Suppressor macrophage (primary cell): ENCODE measurements at regions not wholly inside any gene's neighbourhood (a gene's known extent, or its start where the extent isn't known, plus 50 kb on each side); places are given as distances from the start of the nearest gene placed in this dataset.
"Not testable (repeated sequence)": the region's sequence is repeated elsewhere in the genome, so short reads cannot be mapped to it uniquely, and the experiment has no call there.

Experiments
- DNase-seq, 4 experiments: peaks; one replicate each; pipeline ENCODE4 v3.0.0-alpha.2; 2020 to 2022

DNA sequence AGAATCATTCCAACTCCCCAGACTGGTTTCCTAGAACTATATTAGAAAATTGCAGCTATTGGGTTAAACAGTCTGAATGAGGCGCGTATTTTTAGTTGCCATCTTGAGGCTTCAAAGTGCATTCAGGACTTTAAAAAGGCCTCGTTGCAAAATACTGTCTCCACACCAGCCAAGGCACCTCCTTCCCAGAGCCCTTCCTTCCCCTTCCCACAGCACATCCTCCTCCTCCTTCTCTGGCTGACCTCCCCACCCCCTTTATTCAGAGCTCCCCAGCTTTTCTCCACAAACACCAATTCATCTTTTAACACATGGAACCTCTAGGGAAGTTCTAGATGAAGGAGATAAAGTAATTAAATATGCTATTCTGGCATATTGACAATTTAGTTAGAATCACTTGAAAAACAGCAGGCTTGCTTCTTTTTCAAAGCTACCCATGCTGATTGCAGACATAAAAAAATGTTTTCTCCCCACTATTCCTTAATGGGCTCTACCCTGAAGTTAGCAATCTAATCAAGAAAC, 90.3 kb downstream of the RTP5 start:
- DNase-seq = peak in 3 of 4 experiments; percentile 13 to 47 (median 37)

GRCh38 chr2:241961454-241961853, 91.9 kb downstream of the RTP5 start:
- DNase-seq = no peak

DNA sequence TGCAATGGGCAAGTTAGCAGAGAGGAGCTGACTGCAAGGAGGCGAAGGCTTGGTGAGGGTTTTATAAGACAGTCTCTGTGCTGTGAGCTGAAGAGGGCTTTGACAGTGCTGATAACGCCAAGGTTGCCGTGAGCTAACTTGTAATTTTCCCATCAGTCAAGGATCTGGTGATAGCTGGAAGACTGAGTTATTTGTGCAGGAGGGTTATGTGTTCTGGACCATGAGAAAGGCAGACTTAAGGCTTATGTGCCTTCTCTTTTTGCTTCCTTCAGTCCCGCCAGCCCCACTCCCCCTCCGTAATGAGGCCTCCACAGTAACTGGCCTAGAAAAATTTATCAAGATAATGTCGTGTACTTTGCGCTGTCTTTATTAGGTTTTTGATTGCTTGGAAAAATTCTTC, 94.6 kb downstream of the RTP5 start:
- no peak for DNase-seq

DNA sequence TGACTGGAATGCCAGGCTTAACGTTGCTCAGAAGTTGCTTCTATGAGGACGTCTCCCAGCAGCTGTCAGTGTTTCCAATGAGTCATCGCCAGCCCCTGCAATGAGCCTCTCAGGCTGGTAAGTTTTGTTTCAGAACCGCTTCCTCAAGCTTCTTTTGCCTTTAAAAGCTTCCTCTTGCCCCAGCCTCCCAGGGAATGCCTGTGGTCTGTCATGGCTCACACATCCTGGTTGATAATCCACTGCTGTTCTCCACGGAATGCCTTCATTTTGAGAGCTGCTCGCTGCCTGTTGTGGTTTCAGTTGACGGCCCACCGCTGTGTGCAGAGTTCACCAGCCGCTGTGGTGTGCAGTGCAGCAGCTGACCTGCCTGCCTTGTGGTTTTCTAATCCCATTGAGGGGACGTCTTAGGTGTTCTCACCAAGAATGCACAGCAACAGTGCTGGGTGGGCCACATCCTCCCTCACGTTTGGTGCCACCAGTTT, 96.4 kb downstream of the RTP5 start:
- peak; percentile 88 to 94 (median 92) for DNase-seq

- DNase-seq = no peak
These were observed 97.3 kb downstream of the RTP5 start for GRCh38 chr2:241966647-241967466.

DNA sequence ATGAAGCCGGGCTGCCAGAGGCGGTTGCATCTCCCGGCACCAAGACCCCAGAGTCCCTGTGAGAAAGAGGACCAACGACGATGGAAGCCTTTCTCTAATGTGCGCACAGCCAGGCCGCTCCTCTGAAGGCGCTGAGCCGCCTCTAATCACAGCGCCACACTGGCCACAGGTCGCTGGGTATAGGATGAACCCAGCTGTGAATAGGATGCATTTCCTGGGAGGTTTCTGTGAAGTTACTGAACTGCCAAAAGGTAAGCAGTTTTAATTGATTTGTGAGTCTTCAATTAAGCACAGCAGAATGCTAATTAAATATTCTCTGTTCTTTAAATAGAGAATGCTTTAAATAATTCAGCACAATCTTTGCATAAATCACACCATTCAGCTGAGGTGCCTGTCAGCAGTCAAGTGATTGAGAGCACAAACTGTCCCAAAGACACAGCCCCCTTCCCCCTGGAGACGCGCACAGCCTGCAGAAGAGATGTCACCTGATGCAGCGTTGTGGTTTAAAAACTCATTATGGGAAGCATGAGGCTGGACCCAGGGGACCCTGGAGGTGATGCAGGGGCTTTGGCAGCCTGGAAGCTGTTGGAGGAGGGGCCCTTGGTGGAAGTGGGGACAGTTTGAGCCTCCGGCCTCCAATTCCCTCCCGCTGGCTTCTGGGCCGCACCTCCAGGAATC, 98.1 kb downstream of the RTP5 start:
- DNase-seq = no peak

- DNase-seq = no peak
These were observed 98.9 kb downstream of the RTP5 start for GRCh38 chr2:241968417-241968816.

DNA sequence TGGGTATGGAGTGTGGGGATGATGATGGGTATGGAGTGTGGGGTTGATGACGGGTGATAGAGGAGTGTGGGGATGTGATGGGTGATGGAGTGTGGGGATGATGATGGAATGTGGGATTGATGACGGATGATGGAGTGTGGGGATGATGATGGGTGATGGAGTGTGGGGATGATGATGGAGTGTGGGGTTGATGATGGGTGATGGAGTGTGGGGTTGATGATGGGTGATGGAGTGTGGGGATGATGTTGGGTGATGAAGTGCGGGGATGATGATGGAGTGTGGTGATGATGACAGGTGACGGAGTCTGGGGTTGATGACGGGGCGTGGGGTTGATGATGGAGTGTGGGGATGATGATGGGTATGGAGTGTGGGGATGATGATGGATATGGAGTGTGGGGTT, 99.7 kb downstream of the RTP5 start:
- not testable (repeated sequence) for DNase-seq

DNA sequence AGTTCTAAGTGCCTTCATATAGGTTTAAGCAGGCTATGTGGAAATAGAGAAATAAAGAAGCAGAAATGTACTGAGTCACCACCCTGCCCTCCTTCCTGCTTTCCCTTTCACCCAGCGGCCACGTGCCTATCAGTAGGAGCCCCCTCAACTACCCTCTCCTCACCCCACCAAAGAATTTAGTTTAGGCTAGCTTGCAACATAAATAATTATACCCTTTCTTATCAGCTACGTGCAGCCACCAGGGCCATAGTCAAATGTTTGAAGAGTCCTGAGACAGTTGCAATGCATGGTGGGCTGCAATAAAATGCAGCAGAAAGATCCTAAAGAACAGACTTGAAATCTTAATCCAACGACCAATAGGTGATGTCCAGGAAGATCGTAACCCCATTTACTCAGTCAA, 101.2 kb downstream of the RTP5 start:
- DNase-seq = peak in 3 of 4 experiments; percentile 9 to 29 (median 20)

DNA sequence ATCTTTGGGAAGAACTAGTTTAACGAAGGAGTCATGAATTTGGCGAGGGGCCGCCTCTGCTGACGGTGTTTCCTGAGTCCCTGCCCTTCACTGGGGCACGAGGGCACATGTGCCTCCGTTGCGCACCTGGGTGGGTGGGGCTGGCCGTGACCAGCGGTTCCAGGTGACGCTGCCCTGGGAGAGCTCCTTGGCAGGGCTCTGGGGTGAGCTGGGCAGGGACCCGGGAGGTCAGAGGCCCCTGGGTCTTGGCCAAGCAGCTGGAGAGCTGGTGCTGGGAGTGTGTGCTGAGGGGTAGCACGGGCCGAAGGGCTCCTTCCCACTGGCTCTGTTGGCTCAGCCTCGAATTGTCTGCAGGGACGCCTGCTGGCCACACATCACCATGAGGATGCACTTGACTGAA, 104.6 kb downstream of the RTP5 start:
- no peak for DNase-seq

DNA sequence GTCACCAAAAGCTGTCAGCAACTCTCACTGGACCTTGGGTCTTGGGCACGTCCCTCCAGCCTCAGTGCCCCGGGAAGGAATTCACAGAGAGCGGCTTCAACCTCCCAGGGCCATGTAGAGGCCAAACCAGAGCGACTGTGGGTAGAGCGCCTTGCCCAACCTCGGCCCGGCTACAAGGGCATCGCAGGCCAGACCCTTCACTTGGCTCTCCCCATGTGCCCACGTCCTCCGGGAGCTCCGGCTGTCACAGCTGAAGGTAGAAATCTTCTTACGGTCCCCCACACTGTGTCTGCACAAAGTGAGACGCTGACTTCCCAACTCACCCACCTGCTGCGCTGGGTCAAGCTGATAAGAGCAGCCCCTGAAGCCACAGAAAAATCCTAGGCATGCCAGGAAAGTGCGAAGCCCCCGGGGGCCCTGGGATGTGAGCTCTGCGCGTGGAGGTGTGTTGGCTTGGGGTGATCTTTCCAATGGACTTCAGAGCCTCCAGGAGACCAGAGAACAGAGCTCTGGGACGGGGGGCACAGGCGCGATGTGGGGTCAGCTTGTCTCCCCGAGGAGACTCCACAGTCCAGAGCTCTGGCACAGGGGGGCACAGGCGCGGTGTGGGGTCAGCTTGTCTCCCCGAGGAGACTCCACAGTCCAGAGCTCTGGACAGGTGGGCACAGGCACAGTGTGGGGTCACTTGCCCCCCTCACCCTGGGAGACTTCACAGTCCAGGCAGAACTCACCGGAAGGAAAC, 105.5 kb downstream of the RTP5 start:
- no peak for DNase-seq

- DNase-seq = no peak
These were observed 106.2 kb downstream of the RTP5 start for GRCh38 chr2:241975593-241976284.

- no peak for DNase-seq
These were observed 106.8 kb downstream of the RTP5 start for GRCh38 chr2:241976296-241976695.

DNA sequence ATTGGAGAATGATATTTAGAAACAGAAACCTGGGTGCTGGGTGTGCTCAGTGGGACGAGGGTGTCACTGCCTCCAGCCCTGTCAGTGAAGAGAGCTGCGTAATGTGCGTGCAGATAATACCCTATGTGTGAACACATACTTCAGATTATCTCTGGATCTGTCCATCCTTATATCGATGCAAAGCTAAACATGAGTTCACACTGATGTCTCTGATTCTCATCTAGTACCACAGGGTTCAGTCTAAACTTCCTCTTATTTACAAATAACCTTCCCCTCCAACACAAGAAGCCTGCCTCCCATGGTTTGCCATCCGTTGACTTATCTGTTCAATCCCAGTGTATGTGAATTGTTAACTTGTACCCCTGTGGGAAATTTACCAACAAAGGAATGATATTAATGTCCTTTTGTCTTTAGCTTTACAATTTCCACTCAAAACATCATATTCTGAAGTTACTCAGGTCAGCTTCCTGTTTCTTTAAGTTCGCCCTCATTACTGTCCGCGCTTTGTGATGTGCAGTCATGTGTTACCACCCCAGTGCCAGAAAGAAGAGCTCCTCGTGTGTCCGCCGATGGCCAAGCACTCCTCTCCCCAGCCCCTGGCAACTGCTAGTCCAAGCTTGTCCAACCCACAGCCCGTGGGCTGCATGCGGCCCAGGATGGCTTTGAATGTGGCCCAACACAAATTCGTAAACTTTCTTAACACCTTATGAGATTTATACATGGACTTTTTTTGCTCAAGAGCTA, 108.2 kb downstream of the RTP5 start:
- no peak for DNase-seq

- DNase-seq = no peak
These were observed 109.1 kb downstream of the RTP5 start for GRCh38 chr2:241978670-241979069.

GRCh38 chr2:241980193-241980592, 110.7 kb downstream of the RTP5 start:
- DNase-seq = no peak

DNA sequence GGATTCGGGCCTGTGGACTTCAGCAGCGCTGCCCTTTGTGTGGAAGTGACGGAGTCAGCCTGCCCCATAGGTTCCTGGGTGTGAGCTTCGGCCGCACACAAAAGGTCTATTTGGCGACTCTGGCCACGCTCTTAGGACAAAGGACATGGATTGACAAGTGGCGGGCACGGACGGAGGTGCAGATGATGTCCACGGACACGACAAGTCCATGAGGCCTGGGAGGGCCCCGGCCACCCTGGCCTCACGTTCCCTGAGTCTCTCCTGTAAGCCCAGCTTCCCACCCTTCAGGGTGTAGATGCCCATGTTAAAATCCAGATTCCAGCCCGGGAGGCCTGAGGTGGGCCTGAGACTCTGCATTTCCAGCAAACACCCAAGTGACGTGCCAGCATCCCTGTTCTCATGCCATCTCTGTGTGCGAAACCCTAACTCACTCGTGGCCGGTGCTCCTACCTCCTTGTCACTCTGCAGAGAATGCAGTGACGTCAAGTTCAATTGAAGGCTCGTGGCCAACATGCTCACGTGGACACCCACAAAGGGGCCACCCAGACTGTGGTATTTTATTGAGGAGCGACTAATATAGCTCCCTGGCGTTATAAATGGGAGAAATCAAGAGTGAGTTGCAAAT, 111.7 kb downstream of the RTP5 start:
- no peak for DNase-seq

DNA sequence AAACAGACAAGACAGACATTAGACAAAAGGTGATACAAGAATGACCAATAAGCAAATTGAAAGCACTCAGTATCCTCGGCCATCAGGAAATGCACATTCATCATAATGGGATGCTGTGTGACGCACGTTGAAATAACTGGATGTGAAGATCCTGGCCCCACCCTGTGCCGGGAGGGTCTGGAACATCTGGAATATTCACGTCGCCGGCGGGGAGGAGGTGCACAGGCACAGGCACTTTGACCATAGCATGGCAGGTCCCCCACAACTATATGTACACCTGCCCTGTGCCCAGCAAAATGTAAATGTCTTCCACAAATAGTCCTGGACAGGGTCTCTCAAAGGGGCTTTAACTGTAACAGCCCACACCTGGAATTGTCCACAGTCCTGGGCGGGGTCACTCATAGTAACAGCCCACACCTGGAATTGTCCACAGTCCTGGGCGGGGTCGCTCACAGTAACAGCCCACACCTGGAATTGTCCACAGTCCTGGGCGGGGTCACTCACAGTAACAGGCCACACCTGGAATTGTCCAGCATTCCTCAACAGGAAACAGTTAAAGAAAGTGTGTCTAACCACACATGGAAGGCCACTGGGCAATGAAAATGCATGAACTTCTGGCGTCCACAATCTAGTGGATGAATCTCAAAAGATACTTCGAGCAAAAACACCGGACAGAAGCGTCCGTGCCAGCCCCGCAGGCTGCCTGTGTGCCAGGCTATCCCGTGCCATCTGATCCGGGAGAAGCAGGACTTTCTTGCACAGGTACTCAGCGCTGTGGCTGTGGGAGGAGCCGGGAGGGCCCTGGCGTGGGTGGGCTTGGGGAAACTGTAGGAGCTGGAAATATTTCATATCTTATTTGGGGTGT, 113.4 kb downstream of the RTP5 start:
- no peak for DNase-seq

DNA sequence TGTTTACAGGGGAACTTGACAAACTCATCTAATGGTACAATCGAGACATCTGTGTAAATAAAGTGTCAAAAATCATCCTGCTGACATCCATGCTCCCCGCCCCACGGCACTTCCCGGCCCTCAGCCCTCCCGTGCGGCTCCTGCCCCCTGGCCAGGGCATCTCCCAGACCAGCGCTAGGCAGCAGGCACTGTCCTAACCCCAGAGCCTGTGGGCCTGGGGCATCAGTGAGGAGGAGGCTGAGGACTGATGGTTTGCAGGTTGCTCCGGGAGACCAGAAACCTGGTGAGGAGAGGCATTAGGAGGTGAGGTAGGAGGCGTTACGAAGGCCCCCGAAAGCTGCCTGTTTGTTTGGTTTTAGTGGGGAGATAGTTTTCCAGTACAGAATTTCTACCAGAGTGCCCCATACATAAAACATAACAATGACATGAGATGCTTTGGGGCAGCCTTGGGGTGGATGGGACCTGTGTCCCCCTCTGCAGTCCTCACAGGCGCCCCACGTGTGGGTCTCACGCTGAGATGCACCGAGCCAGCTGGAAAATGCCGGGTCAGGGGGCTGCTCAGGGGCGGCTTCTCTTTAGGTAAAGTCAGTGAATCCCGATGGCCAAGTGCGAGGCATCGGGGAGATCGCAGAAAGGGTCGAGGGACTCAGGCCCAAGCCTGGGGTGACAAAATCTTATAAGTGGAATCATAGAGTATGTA, 114.2 kb downstream of the RTP5 start:
- no peak for DNase-seq

DNA sequence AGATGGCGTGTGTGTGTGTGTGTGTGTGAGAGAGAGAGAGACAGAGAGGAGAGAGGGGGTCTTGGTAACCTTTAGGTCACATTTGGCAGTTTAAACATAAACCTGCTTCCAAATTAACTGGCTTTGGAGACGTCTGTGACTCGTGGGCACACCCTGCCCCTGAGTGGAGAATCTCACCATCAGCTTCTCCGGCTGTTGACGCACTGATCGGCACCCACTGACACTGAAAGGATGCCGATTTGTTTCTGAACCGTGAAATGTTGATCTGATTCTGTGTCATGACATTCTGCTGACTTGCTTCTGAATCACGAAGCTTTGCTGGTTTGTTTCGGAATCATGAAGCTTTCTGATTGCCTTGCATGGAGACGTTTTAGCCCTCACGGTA, 114.7 kb downstream of the RTP5 start:
- DNase-seq = no peak
